ENCODE measurements at regions not wholly inside any gene's neighbourhood (a gene's known extent, or its start where the extent isn't known, plus 50 kb on each side); places are given as distances from the start of the nearest gene placed in this dataset.
A peak's percentile ranks its signal among the peaks of the same experiment; 100 is the strongest.
"Not testable (repeated sequence)": the region's sequence is repeated elsewhere in the genome, so short reads cannot be mapped to it uniquely, and the experiment has no call there.

DNA sequence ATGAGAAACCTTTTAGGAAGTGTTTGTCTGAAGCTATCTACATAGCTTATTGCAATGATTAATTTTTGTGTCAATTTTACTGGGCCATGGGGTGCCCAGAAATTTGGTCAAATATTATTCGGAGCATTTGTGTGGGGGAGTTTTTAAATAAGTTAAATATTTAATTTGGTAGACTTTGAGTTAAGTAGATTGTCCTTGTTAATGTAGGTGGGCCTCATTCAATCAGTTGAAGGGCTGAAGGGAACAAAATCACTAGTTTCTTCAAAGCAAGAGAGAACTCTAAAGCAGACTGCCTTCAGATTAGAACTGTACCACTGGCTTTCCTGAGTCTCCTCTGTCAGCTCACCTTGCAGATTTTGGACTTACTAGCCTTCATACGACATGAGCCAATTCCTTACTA lies 1008.6 kb upstream of the ADAMTS5 start:
- no peak overlapping the region for H3K27ac ChIP-seq
- H3K4me3 ChIP-seq: no peak overlapping the region
- no peaks in the 10 kb centered on the region for H3K27me3 ChIP-seq
- H3K36me3 ChIP-seq: no peaks in the 10 kb centered on the region
- intact Hi-C loops (cut with DNase I; ENCODE audit: low total_unique reads): no loop called here
- no peaks in the 10 kb centered on the region for H3K4me1 ChIP-seq
- DNase-seq: no peak
- TF ChIP-seq POLR2A (IDR thresholded peaks at IDR 0.05): no peak
- TF ChIP-seq CTCF (IDR thresholded peaks at IDR 0.05): no peak
- H3K9me3 ChIP-seq: no peaks in the 10 kb centered on the region

GRCh38 chr21:27974152-27974551 lies 1007.3 kb upstream of the ADAMTS5 start:
- H3K27ac ChIP-seq; H3K4me1 ChIP-seq; DNase-seq; intact Hi-C loops (cut with DNase I; ENCODE audit: low total_unique reads); H3K9me3 ChIP-seq; H3K27me3 ChIP-seq; H3K36me3 ChIP-seq; H3K4me3 ChIP-seq: not testable (repeated sequence)

GRCh38 chr21:27968240-27968639 lies 1001.4 kb upstream of the ADAMTS5 start:
- H3K36me3 ChIP-seq; H3K9me3 ChIP-seq; intact Hi-C loops (cut with DNase I; ENCODE audit: low total_unique reads); H3K27me3 ChIP-seq; DNase-seq; H3K27ac ChIP-seq; H3K4me1 ChIP-seq; H3K4me3 ChIP-seq: not testable (repeated sequence)

GRCh38 chr21:27954543-27955165 lies 987.8 kb upstream of the ADAMTS5 start:
- no peaks in the 10 kb centered on the region for H3K27me3 ChIP-seq
- no peak for DNase-seq
- no peak overlapping the region for H3K27ac ChIP-seq
- TF ChIP-seq POLR2A (IDR thresholded peaks at IDR 0.05) (no peak), CTCF (IDR thresholded peaks at IDR 0.05) (no peak)
- no peaks in the 10 kb centered on the region for H3K4me1 ChIP-seq
- no peak overlapping the region for H3K4me3 ChIP-seq
- intact Hi-C loops (cut with DNase I; ENCODE audit: low total_unique reads): no loop called here
- no peaks in the 10 kb centered on the region for H3K9me3 ChIP-seq
- H3K36me3 ChIP-seq: no peaks in the 10 kb centered on the region

DNA sequence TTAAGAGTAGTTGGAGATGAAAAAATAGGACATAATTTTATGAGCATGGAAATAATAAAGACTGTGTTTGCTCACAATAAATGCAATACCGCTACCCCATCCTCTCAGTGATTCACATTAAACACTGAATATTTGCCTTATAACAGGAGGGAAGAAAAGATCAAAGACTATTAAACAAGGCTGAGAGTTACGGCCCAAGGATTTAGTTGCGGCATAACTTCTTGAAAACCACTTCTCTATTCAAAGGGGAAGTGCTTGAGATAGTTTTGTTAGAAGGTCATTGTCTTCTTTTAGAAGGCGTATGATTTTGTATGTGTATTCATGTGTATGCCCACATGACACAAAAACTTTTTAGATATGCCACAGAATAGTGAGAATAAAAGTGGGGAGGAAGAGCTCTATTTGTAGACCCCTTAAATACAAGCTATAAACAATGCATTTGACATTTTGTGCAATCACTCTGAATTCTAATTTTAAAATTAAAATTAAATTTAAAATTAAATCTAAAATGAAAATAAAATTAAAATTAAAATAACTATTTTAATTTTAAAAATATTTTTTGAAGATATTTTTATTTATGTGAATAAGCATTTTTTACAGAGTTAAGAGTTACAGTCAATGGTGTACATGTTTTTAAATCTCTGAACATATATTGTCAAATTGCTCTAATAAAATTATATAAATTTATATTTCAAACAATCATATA lies 986.6 kb upstream of the ADAMTS5 start:
- no peak for DNase-seq
- H3K36me3 ChIP-seq: no peaks in the 10 kb centered on the region
- no peaks in the 10 kb centered on the region for H3K4me1 ChIP-seq
- intact Hi-C loops (cut with DNase I; ENCODE audit: low total_unique reads): no loop called here
- TF ChIP-seq CTCF (IDR thresholded peaks at IDR 0.05): no peak
- no peak for TF ChIP-seq POLR2A (IDR thresholded peaks at IDR 0.05)
- no peaks in the 10 kb centered on the region for H3K9me3 ChIP-seq
- H3K27ac ChIP-seq: no peak overlapping the region
- no peaks in the 10 kb centered on the region for H3K27me3 ChIP-seq
- H3K4me3 ChIP-seq: no peak overlapping the region

DNA sequence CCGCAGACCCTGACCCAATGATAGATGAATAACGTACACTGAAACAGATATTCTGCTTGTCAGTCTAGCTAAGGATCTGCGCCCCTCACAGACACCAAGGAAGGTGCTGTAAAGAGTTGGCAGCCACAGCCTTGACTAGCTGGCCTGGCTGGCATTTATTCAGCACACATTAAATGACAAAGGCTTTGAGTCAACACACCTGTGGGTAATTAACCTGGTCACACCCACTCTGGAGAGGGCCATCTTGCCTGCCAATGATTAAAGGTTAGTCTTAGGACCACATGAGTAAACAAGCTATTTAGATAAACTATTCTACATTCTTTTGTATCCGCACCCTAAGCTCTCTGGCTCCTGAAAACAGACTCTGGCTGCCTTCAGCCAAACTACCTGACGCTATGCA lies 982.2 kb upstream of the ADAMTS5 start:
- H3K27me3 ChIP-seq; H3K4me3 ChIP-seq; DNase-seq; intact Hi-C loops (cut with DNase I; ENCODE audit: low total_unique reads); H3K36me3 ChIP-seq; H3K9me3 ChIP-seq; H3K27ac ChIP-seq; H3K4me1 ChIP-seq: not testable (repeated sequence)

- H3K27me3 ChIP-seq; intact Hi-C loops (cut with DNase I; ENCODE audit: low total_unique reads); H3K36me3 ChIP-seq; H3K4me1 ChIP-seq; H3K4me3 ChIP-seq; DNase-seq; H3K9me3 ChIP-seq; H3K27ac ChIP-seq: not testable (repeated sequence)
Observed at GRCh38 chr21:27930108-27930767, 963.4 kb upstream of the ADAMTS5 start.

DNA sequence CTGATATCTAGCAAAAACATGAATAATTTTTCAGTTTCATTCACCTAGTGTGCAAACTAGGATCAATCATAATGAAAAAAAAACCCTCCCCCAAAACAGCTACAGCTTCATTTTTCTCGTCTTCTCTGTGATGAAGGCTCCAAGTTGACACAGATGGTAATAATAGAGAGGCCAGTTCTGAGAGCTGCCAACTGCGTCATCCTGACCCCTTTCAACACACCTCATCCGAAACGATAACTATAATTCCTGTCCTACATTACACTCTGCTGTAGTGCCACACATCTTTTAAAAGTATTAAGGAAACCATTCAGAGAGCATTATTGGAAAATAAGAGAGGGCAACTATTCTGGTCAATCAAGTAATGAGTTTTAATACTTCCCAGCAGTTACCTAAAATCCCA lies 962.3 kb upstream of the ADAMTS5 start:
- intact Hi-C loops (cut with DNase I; ENCODE audit: low total_unique reads); H3K27ac ChIP-seq; H3K27me3 ChIP-seq; H3K4me1 ChIP-seq; H3K9me3 ChIP-seq; H3K4me3 ChIP-seq; H3K36me3 ChIP-seq: not testable (repeated sequence)
- DNase-seq: peak in 1 of 2 donors; percentile 36

- H3K4me1 ChIP-seq; H3K27me3 ChIP-seq; H3K9me3 ChIP-seq; intact Hi-C loops (cut with DNase I; ENCODE audit: low total_unique reads); H3K36me3 ChIP-seq; H3K27ac ChIP-seq; H3K4me3 ChIP-seq; DNase-seq: not testable (repeated sequence)
Observed at GRCh38 chr21:27928534-27929115, 961.7 kb upstream of the ADAMTS5 start.

DNA sequence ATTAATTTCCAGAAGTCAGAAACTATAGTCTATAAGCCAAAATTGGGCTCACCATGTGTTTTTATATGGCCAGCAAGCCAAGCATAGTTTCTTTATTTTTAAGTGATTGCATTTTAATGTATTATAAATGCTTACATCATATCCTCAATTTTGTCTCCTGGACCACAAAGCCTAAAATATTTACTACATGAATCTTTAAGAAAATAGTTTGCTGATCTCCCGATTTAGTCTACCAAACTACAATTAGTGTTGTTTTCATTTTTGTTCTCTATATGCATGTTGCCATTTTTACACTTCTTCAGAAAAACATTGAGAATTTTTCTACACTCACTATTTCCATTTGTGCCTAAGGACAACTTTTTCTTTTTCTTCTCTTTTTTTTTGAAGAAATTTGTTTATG lies 954.5 kb upstream of the ADAMTS5 start:
- H3K36me3 ChIP-seq; DNase-seq; H3K9me3 ChIP-seq; H3K4me3 ChIP-seq; H3K27me3 ChIP-seq; H3K4me1 ChIP-seq; intact Hi-C loops (cut with DNase I; ENCODE audit: low total_unique reads); H3K27ac ChIP-seq: not testable (repeated sequence)

Data from uterus (tissue), 3 donors.